Neural progenitor cell (in vitro differentiated cells): ENCODE measurements at regions not wholly inside any gene's neighbourhood (a gene's known extent, or its start where the extent isn't known, plus 50 kb on each side); places are given as distances from the start of the nearest gene placed in this dataset.

ENCODE experiments used
- DNase-seq: peaks from one replicate; pipeline ENCODE4 v3.0.0-alpha.2; 2016; ENCODE audit warnings: low spot score
- H2AFZ ChIP-seq: fragments of 200-600 bp; sonication (generic); replicated peaks from 2 replicates; pipeline ENCODE4 v1.6.1; 2016; ENCODE audit warnings: antibody characterized with exemption
- H3F3A ChIP-seq: fragments of 200-600 bp; sonication (generic); 2 replicates; pipeline ENCODE4 v1.6.1; 2016; ENCODE audit warnings: antibody characterized with exemption, low read depth
- H3K27ac ChIP-seq: fragments of 200-600 bp; sonication (generic); 2 replicates; pipeline ENCODE4 v1.5.1; 2016; ENCODE audit warnings: mild to moderate bottlenecking
- H3K27me3 ChIP-seq: fragments of 200-600 bp; sonication (generic); 2 replicates; pipeline ENCODE4 v1.6.1; 2016; ENCODE audit warnings: mild to moderate bottlenecking, moderate library complexity
- H3K36me3 ChIP-seq: fragments of 200-600 bp; sonication (generic); 2 replicates; pipeline ENCODE4 v1.5.1; 2016
- H3K4me1 ChIP-seq: fragments of 200-600 bp; sonication (generic); 2 replicates; pipeline ENCODE4 v1.6.1; 2016; ENCODE audit warnings: mixed run types
- H3K4me2 ChIP-seq: fragments of 200-600 bp; sonication (generic); 2 replicates; pipeline ENCODE4 v1.6.1; 2016
- H3K4me3 ChIP-seq: fragments of 200-600 bp; sonication (generic); 2 replicates; pipeline ENCODE4 v1.5.1; 2016
- H3K79me2 ChIP-seq: fragments of 200-600 bp; sonication (generic); 2 replicates; pipeline ENCODE4 v1.6.1; 2016; ENCODE audit warnings: low read depth
- H3K9ac ChIP-seq: fragments of 200-600 bp; sonication (generic); 2 replicates; pipeline ENCODE4 v1.6.1; 2016
- H3K9me3 ChIP-seq: fragments of 200-600 bp; sonication (generic); 2 replicates; pipeline ENCODE4 v1.5.1; 2016; ENCODE audit warnings: low read depth
- H4K20me1 ChIP-seq: fragments of 200-600 bp; sonication (generic); 2 replicates; pipeline ENCODE4 v1.6.1; 2016; ENCODE audit warnings: low read depth
- H3K27ac Mint-ChIP-seq: 3 replicates; pipeline ENCODE4 v1.8.0; 2021; ENCODE audit warnings: mixed read lengths
- H3K27me3 Mint-ChIP-seq: 2 replicates; pipeline ENCODE4 v1.8.0; 2022; ENCODE audit warnings: low read depth, mild to moderate bottlenecking, inconsistent platforms, moderate library complexity, mixed read lengths; ENCODE audit not compliant: insufficient read depth
- H3K36me3 Mint-ChIP-seq: 3 replicates; pipeline ENCODE4 v1.8.0; 2021; ENCODE audit warnings: mixed read lengths
- H3K4me1 Mint-ChIP-seq: 3 replicates; pipeline ENCODE4 v1.8.0; 2021; ENCODE audit warnings: mixed read lengths
- H3K4me3 Mint-ChIP-seq: 3 replicates; pipeline ENCODE4 v1.8.0; 2021; ENCODE audit warnings: mild to moderate bottlenecking, moderate library complexity, mixed read lengths
- H3K9me3 Mint-ChIP-seq: 3 replicates; pipeline ENCODE4 v1.8.0; 2020; ENCODE audit warnings: mixed read lengths
- EZH2 ChIP-seq: fragments of 200-600 bp; sonication (generic); IDR thresholded peaks from 2 replicates; pipeline ENCODE4 v1.6.1; 2017; ENCODE audit warnings: antibody characterized with exemption, mild to moderate bottlenecking, moderate library complexity
- EZH2phosphoT487 ChIP-seq: fragments of 200-600 bp; sonication (generic); IDR thresholded peaks from 2 replicates; pipeline ENCODE4 v1.6.1; 2017; ENCODE audit warnings: antibody characterized with exemption
- TF ChIP-seq, protein P1 (sequence below): fragments of 200-600 bp; sonication (generic); IDR thresholded peaks from 2 replicates; pipeline ENCODE4 v1.5.1; 2017; ENCODE audit warnings: antibody characterized with exemption, mild to moderate bottlenecking

DNA sequence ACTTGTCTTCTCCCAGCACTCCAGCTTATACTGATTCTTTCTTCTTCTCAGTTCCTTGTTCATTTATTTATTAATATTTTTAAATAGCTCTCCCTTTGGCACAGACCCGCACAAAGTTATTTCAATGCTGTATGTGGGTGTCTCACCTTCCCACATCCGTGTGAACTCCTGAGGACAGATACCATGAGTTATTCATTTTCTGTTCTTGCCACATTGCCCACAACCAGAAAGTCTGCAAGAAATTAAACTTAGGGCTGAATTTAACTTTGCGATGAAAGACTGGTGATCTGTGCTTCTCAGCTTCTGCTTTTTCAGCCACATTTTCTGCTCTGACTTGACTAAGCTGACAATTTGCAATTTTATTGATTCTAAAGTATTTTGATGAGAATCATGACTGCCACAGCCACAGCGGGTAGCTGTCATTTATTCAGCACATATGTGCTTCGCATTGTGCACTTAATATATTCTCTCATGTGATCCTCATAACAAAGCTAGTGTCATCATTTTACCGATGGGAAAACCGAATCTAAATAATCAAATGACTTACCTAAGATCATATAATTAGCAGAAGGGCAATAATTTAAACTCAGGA, 569.8 kb downstream of the EDEM1 start:
- Histone ChIP-seq H3K4me2 (no peak overlapping the region), H3K79me2 (no peaks in the 10 kb centered on the region), H3K9me3 (no peaks in the 10 kb centered on the region), H3K4me1 (no peaks in the 10 kb centered on the region), H4K20me1 (no peaks in the 10 kb centered on the region), H3K4me3 (no peak overlapping the region), H3F3A (no peaks in the 10 kb centered on the region), H3K27me3 (no peaks in the 10 kb centered on the region), H3K9ac (no peak overlapping the region), H3K27ac (no peak overlapping the region), H2AFZ (no peak overlapping the region), H3K36me3 (no peaks in the 10 kb centered on the region)
- DNase-seq, result no peak
- TF ChIP-seq, protein P1, sequence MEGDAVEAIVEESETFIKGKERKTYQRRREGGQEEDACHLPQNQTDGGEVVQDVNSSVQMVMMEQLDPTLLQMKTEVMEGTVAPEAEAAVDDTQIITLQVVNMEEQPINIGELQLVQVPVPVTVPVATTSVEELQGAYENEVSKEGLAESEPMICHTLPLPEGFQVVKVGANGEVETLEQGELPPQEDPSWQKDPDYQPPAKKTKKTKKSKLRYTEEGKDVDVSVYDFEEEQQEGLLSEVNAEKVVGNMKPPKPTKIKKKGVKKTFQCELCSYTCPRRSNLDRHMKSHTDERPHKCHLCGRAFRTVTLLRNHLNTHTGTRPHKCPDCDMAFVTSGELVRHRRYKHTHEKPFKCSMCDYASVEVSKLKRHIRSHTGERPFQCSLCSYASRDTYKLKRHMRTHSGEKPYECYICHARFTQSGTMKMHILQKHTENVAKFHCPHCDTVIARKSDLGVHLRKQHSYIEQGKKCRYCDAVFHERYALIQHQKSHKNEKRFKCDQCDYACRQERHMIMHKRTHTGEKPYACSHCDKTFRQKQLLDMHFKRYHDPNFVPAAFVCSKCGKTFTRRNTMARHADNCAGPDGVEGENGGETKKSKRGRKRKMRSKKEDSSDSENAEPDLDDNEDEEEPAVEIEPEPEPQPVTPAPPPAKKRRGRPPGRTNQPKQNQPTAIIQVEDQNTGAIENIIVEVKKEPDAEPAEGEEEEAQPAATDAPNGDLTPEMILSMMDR, result no peak
- TF ChIP-seq EZH2phosphoT487, result no peak
- no peak for TF ChIP-seq EZH2
- Mint-ChIP-seq H3K27ac (no peak overlapping the region), H3K27me3 (no peaks in the 10 kb centered on the region), H3K9me3 (no peaks in the 10 kb centered on the region), H3K4me3 (no peak overlapping the region), H3K4me1 (peaks cover 6% of the 10 kb centered on the region), H3K36me3 (no peaks in the 10 kb centered on the region)

DNA sequence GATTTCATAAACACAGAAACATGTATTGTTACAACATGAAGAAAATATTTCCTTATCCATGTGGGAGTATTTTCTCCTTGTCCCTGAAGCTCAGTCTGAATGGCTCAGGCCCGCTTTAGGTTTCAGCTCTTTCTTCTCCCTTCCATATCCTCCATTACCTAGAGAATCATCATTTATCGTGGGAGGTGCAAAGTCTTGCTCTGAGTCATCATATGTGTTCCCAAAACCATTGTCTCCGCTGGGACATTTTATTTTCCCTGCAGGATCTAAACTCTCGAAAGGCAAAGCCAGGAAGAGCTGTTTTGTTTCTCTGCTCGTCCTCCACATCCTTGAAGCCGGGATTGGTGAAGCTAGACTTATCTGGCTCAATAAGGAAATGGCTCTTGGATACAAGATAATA, 571.2 kb downstream of the EDEM1 start:
- Histone ChIP-seq H3K27ac (no peak overlapping the region), H3K9me3 (no peaks in the 10 kb centered on the region), H3K27me3 (no peaks in the 10 kb centered on the region), H3K79me2 (no peaks in the 10 kb centered on the region), H3K4me1 (no peaks in the 10 kb centered on the region), H3K4me3 (no peak overlapping the region), H3K36me3 (no peaks in the 10 kb centered on the region), H3K9ac (no peak overlapping the region), H2AFZ (no peak overlapping the region), H4K20me1 (no peaks in the 10 kb centered on the region), H3K4me2 (no peak overlapping the region), H3F3A (no peaks in the 10 kb centered on the region)
- Mint-ChIP-seq H3K4me1 (peaks cover 6% of the 10 kb centered on the region), H3K27me3 (no peaks in the 10 kb centered on the region), H3K4me3 (no peak overlapping the region), H3K9me3 (no peaks in the 10 kb centered on the region), H3K36me3 (no peaks in the 10 kb centered on the region), H3K27ac (no peak overlapping the region)
- TF ChIP-seq EZH2, result no peak
- DNase-seq, result no peak

DNA sequence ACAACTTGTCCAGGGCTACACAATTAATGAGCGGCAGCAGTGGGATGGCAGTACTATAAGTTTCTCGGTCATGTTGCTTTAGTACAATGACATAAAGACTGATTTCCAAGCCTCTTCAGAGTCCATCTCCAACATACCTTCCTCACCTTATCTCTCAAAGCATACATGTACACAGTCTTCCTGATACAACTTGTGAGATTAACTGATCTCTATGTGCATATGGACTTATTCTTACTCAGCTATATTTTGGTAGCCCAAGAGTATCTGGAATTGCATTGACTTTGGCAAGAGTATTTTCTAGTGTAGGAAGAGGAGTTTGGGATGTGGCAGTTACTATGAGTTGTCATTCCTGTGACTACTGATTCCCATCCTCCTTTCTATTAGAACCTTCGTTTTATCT, 575.0 kb downstream of the EDEM1 start:
- Histone ChIP-seq H3K27me3 (no peaks in the 10 kb centered on the region), H3K79me2 (no peaks in the 10 kb centered on the region), H3K27ac (no peak overlapping the region), H3F3A (no peaks in the 10 kb centered on the region), H3K36me3 (no peaks in the 10 kb centered on the region), H3K9ac (no peak overlapping the region), H2AFZ (no peak overlapping the region), H3K9me3 (no peaks in the 10 kb centered on the region), H3K4me3 (no peak overlapping the region), H3K4me2 (no peak overlapping the region), H4K20me1 (no peaks in the 10 kb centered on the region), H3K4me1 (no peaks in the 10 kb centered on the region)
- Mint-ChIP-seq H3K27ac (no peak overlapping the region), H3K4me1 (peaks cover 6% of the 10 kb centered on the region), H3K9me3 (no peaks in the 10 kb centered on the region), H3K27me3 (no peaks in the 10 kb centered on the region), H3K36me3 (no peaks in the 10 kb centered on the region), H3K4me3 (no peak overlapping the region)
- no peak for DNase-seq
- TF ChIP-seq EZH2phosphoT487 (no peak), EZH2 (no peak)
- TF ChIP-seq, protein P1, result no peak

DNA sequence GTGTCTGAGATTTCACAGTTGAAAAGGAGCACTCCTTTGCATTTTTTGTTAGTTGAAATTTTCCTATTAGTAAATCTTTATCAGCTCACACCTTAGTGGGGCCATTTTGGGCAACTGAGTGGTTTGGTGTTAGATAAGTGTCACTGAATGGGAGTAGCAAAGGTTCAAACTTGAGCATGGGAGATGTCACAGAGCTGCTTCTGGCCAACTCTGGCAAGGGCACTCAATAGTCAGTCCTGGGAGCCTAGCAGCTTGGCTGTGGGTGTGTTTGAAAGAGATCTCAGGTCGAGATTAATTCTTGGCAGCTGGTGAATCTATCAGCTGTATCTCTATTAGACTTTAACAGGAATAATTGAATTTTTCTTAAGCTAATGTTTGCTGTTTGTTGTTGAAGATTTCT, 579.3 kb downstream of the EDEM1 start:
- no peak for DNase-seq
- H3K9me3 Mint-ChIP-seq, result no peaks in the 10 kb centered on the region
- H3K36me3 ChIP-seq, result no peaks in the 10 kb centered on the region
- no peak overlapping the region for H3K27ac Mint-ChIP-seq
- no peaks in the 10 kb centered on the region for H3F3A ChIP-seq
- TF ChIP-seq EZH2, result no peak
- TF ChIP-seq EZH2phosphoT487, result no peak
- TF ChIP-seq, protein P1, result no peak
- no peak overlapping the region for H3K27ac ChIP-seq
- no peak overlapping the region for H3K4me3 Mint-ChIP-seq
- no peak overlapping the region for H3K4me3 ChIP-seq
- H3K4me1 Mint-ChIP-seq, result peaks cover under 1% of the 10 kb centered on the region
- no peaks in the 10 kb centered on the region for H3K36me3 Mint-ChIP-seq
- no peaks in the 10 kb centered on the region for H3K27me3 ChIP-seq
- H3K4me2 ChIP-seq, result no peak overlapping the region
- no peaks in the 10 kb centered on the region for H3K4me1 ChIP-seq
- H3K79me2 ChIP-seq, result no peaks in the 10 kb centered on the region
- H4K20me1 ChIP-seq, result no peaks in the 10 kb centered on the region
- no peak overlapping the region for H2AFZ ChIP-seq
- H3K27me3 Mint-ChIP-seq, result peaks cover 2% of the 10 kb centered on the region
- H3K9ac ChIP-seq, result no peak overlapping the region
- no peaks in the 10 kb centered on the region for H3K9me3 ChIP-seq
